H1 (cell line): ENCODE measurements at regions not wholly inside any gene's neighbourhood (a gene's known extent, or its start where the extent isn't known, plus 50 kb on each side); places are given as distances from the start of the nearest gene placed in this dataset.

Experiments used
- CTCF ChIA-PET: fragments of 300-600 bp; sonication (Branson Sonifier 250); formaldehyde crosslinking; loops from one replicate; lab custom pipeline; 2021; ENCODE audit not compliant: partially characterized antibody; lab: Charles Lee
- POLR2A ChIA-PET: fragments of 300-600 bp; sonication (Branson Sonifier 250); formaldehyde crosslinking; loops from one replicate; lab custom pipeline; 2021; ENCODE audit warnings: inconsistent platforms; ENCODE audit not compliant: partially characterized antibody; lab: Charles Lee
- DNase-seq, 2 experiments: peaks; one replicate each; pipeline versions ENCODE4 v3.0.0 to v3.0.0-alpha.2; 2010 to 2022; ENCODE audit warnings: low spot score in 2 of 2, low read depth in 1 of 2, mixed read lengths in 1 of 2
- FAIRE-seq: peaks from 2 replicates; lab custom pipeline; 2011; peaks lifted over from hg19 to GRCh38; lab: Jason Lieb, UNC
- H2AFZ ChIP-seq: 2 replicates; pipeline ENCODE4 v1.8.1; 2012; ENCODE audit warnings: low read length, inconsistent platforms
- H2AK5ac ChIP-seq: 2 replicates; pipeline ENCODE4 v1.6.1; 2013; ENCODE audit warnings: low read depth, low read length
- H2BK120ac ChIP-seq: replicated peaks from 2 replicates; pipeline ENCODE3; 2013; ENCODE audit warnings: low read depth, low read length, inconsistent platforms
- H2BK12ac ChIP-seq: 2 replicates; pipeline ENCODE4 v1.6.1; 2013; ENCODE audit warnings: low read depth, low read length
- H2BK15ac ChIP-seq: 2 replicates; pipeline ENCODE4 v1.6.1; 2013; ENCODE audit warnings: low read length
- H2BK20ac ChIP-seq: 2 replicates; pipeline ENCODE4 v1.6.1; 2013; ENCODE audit warnings: low read length
- H2BK5ac ChIP-seq: 2 replicates; pipeline ENCODE4 v1.6.1; 2013; ENCODE audit warnings: low read depth, low read length
- H3K14ac ChIP-seq: 2 replicates; pipeline ENCODE4 v1.6.1; 2013; ENCODE audit warnings: inconsistent platforms; ENCODE audit not compliant: insufficient read length
- H3K18ac ChIP-seq: 2 replicates; pipeline ENCODE4 v1.6.1; 2013; ENCODE audit warnings: low read length; ENCODE audit errors: extremely low read depth
- H3K23ac ChIP-seq: 2 replicates; pipeline ENCODE4 v1.6.1; 2013; ENCODE audit warnings: inconsistent platforms; ENCODE audit not compliant: insufficient read length
- H3K23me2 ChIP-seq: 2 replicates; pipeline ENCODE4 v1.6.1; 2013; ENCODE audit warnings: low read depth, low read length
- H3K27ac ChIP-seq: 2 replicates; pipeline ENCODE4 v1.6.1; 2011; ENCODE audit warnings: low read depth, low read length, inconsistent platforms
- H3K27me3 ChIP-seq, 4 experiments: replicated peaks in 1 of 4; 1 replicate in 1 of 4; 2 replicates in 3 of 4; pipeline versions ENCODE4 v1.6.1 to v1.8.1; 2011 to 2013; ENCODE audit warnings: low read length in 3 of 4, mild to moderate bottlenecking in 3 of 4, inconsistent platforms in 2 of 4, mixed read lengths in 2 of 4, moderate library complexity in 1 of 4; ENCODE audit not compliant: control insufficient read depth in 3 of 4, insufficient read depth in 3 of 4; ENCODE audit errors: extremely low read depth in 1 of 4
- H3K36me3 ChIP-seq, 4 experiments: 2 replicates each; pipeline versions ENCODE4 v1.6.1 to v1.8.1; 2011 to 2013; ENCODE audit warnings: mild to moderate bottlenecking in 4 of 4, low read length in 3 of 4, moderate library complexity in 2 of 4, control low read depth in 1 of 4, inconsistent platforms in 1 of 4; ENCODE audit not compliant: insufficient read depth in 4 of 4, control insufficient read depth in 2 of 4
- H3K4ac ChIP-seq: replicated peaks from 2 replicates; pipeline ENCODE3; 2013; ENCODE audit warnings: low read length, low read depth, mixed read lengths, inconsistent platforms; ENCODE audit not compliant: insufficient read length
- H3K4me1 ChIP-seq, 4 experiments: replicated peaks in 1 of 4; 1 replicate in 1 of 4; 2 replicates in 3 of 4; pipeline versions ENCODE4 v1.6.1 to v1.8.1; 2011 to 2013; ENCODE audit warnings: low read length in 3 of 4, inconsistent platforms in 2 of 4, mixed read lengths in 1 of 4; ENCODE audit not compliant: insufficient read depth in 4 of 4, control insufficient read depth in 3 of 4
- H3K4me2 ChIP-seq, 2 experiments: 2 replicates each; pipeline versions ENCODE4 v1.6.1 to v1.8.1; 2011 to 2013; ENCODE audit warnings: low read depth in 2 of 2, low read length in 2 of 2, control low read depth in 1 of 2, inconsistent platforms in 1 of 2, mild to moderate bottlenecking in 1 of 2; ENCODE audit not compliant: insufficient read depth in 1 of 2
- H3K4me3 ChIP-seq, 4 experiments: fragments of 200-600, 300-600 bp in 1 of 4; sonication (generic), shearing (Covaris generic), sonication (Bioruptor Twin) in 1 of 4; 2 replicates each; pipeline versions ENCODE4 v1.5.1 to v1.8.1; 2011 to 2016; ENCODE audit warnings: low read length in 4 of 4, low read depth in 3 of 4, control low read depth in 2 of 4, inconsistent platforms in 2 of 4, mild to moderate bottlenecking in 2 of 4, mixed read lengths in 1 of 4, moderate library complexity in 1 of 4; ENCODE audit not compliant: insufficient read depth in 2 of 4; ENCODE audit errors: extremely low read depth in 1 of 4
- H3K56ac ChIP-seq: replicated peaks from 2 replicates; pipeline ENCODE3; 2013; ENCODE audit warnings: low read depth, mild to moderate bottlenecking, mixed read lengths, low read length, inconsistent platforms; ENCODE audit not compliant: insufficient read length
- H3K79me1 ChIP-seq: 2 replicates; pipeline ENCODE4 v1.6.1; 2013; ENCODE audit warnings: low read depth, low read length, control low read depth
- H3K79me2 ChIP-seq, 2 experiments: 2 replicates each; pipeline versions ENCODE4 v1.6.1 to v1.8.1; 2012 to 2013; ENCODE audit warnings: low read length in 2 of 2, mild to moderate bottlenecking in 2 of 2, inconsistent platforms in 1 of 2; ENCODE audit not compliant: insufficient read depth in 2 of 2, control insufficient read depth in 1 of 2
- H3K9ac ChIP-seq, 4 experiments: replicated peaks in 1 of 4; 1 replicate in 1 of 4; 2 replicates in 3 of 4; pipeline versions ENCODE4 v1.6.1 to v1.8.1; 2011 to 2013; ENCODE audit warnings: low read depth in 3 of 4, low read length in 3 of 4, control low read depth in 2 of 4, mild to moderate bottlenecking in 2 of 4, moderate library complexity in 2 of 4, inconsistent platforms in 1 of 4; ENCODE audit errors: extremely low read depth in 1 of 4
- H3K9me3 ChIP-seq, 2 experiments: 2 replicates each; pipeline versions ENCODE4 v1.6.1 to v1.8.1; 2012 to 2013; ENCODE audit warnings: mild to moderate bottlenecking in 2 of 2, moderate library complexity in 2 of 2, control low read depth in 1 of 2, inconsistent platforms in 1 of 2, low read depth in 1 of 2, low read length in 1 of 2, mixed read lengths in 1 of 2; ENCODE audit not compliant: insufficient read depth in 2 of 2
- H4K20me1 ChIP-seq, 2 experiments: replicated peaks in 1 of 2; 2 replicates each; pipeline versions ENCODE3 to v1.8.1; 2011 to 2013; ENCODE audit warnings: inconsistent platforms in 2 of 2, low read length in 2 of 2, mild to moderate bottlenecking in 1 of 2; ENCODE audit not compliant: insufficient read depth in 2 of 2, control insufficient read depth in 1 of 2
- H4K5ac ChIP-seq: 2 replicates; pipeline ENCODE4 v1.6.1; 2013; ENCODE audit warnings: low read length, low read depth, mixed read lengths, inconsistent platforms; ENCODE audit not compliant: insufficient read length
- H4K8ac ChIP-seq: 2 replicates; pipeline ENCODE4 v1.8.0; 2013; ENCODE audit warnings: mild to moderate bottlenecking, moderate library complexity, low read length, inconsistent platforms; ENCODE audit not compliant: insufficient read depth; ENCODE audit errors: extremely low read depth
- H4K91ac ChIP-seq: replicated peaks from 2 replicates; pipeline ENCODE3; 2013; ENCODE audit warnings: low read length, mixed read lengths, inconsistent platforms; ENCODE audit not compliant: insufficient read length
- CREB1 ChIP-seq: IDR thresholded peaks from 2 replicates; pipeline ENCODE4 v1.6.1; 2012; ENCODE audit warnings: inconsistent platforms
- EZH2 ChIP-seq: fragments of 200-600 bp; sonication (generic); IDR thresholded peaks from 2 replicates; pipeline ENCODE4 v1.7.1; 2012; ENCODE audit warnings: low read depth, mild to moderate bottlenecking, moderate library complexity, low read length, inconsistent platforms; ENCODE audit not compliant: severe bottlenecking
- GABPA ChIP-seq: IDR thresholded peaks from 2 replicates; pipeline ENCODE4 v1.6.1; 2011; ENCODE audit warnings: mild to moderate bottlenecking, low read length, moderate library complexity, borderline replicate concordance; ENCODE audit not compliant: insufficient read depth
- NANOG ChIP-seq: IDR thresholded peaks from 2 replicates; pipeline ENCODE4 v1.6.1; 2011; ENCODE audit warnings: low read length, low read depth, mild to moderate bottlenecking, inconsistent platforms; ENCODE audit not compliant: insufficient read depth, poor library complexity, severe bottlenecking
- SIN3A ChIP-seq, 2 experiments: IDR thresholded peaks in 1 of 2; conservative IDR thresholded peaks in 1 of 2; 2 replicates each; pipeline ENCODE4 v1.6.1; 2011 to 2012; ENCODE audit warnings: low read length in 2 of 2, improper control_type of control experiment in 1 of 2, low read depth in 1 of 2, mild to moderate bottlenecking in 1 of 2
- SIX5 ChIP-seq: IDR thresholded peaks from 2 replicates; pipeline ENCODE4 v1.6.1; 2011; ENCODE audit warnings: mild to moderate bottlenecking, low read depth, low read length
- WGBS, 2 experiments: shearing (Covaris generic) in 1 of 2; methylation state at CpG; one replicate each; pipeline versions ENCODE4 v1.1.6 to v1.1.7; 2013 to 2015; ENCODE audit warnings: low lambda C conversion rate in 2 of 2, mixed read lengths in 2 of 2, inconsistent platforms in 1 of 2, low coverage in 1 of 2, missing lambda C conversion rate in 1 of 2; ENCODE audit not compliant: insufficient replicate concordance in 2 of 2, insufficient coverage in 1 of 2, insufficient read length in 1 of 2; ENCODE audit errors: extremely low coverage in 1 of 2, missing lambda C conversion rate in 1 of 2; 5-methylcytosine and 5-hydroxymethylcytosine counted together

GRCh38 chr13:70390064-70390463 lies 281.8 kb upstream of the KLHL1 start:
- FAIRE-seq (no peak), DNase-seq (no peak)
- H3K14ac ChIP-seq: no peak overlapping the region
- no peak overlapping the region for H3K18ac ChIP-seq
- no peaks in the 10 kb centered on the region for H3K23me2 ChIP-seq
- no peak overlapping the region for H4K8ac ChIP-seq
- H3K4me1 ChIP-seq: peaks cover 0 to 11% (median 3%) of the 10 kb centered on the region in 4 experiments; a peak in 2 of 7 replicates
- no peak overlapping the region for H2BK15ac ChIP-seq
- H3K9ac ChIP-seq: no peak overlapping the region
- no peak overlapping the region for H2BK120ac ChIP-seq
- H2BK5ac ChIP-seq: no peak overlapping the region
- no peak overlapping the region for H3K4ac ChIP-seq
- H3K23ac ChIP-seq: no peak overlapping the region
- no peak overlapping the region for H2BK12ac ChIP-seq
- H3K36me3 ChIP-seq: no peaks in the 10 kb centered on the region
- H4K20me1 ChIP-seq: no peaks in the 10 kb centered on the region
- WGBS, 2 experiments: 84% methylated on average over 3 of the region's 3 CpGs; no CpG with 5 or more reads in 1 of the 2 experiments
- H3K56ac ChIP-seq: no peak overlapping the region
- H2BK20ac ChIP-seq: no peak overlapping the region
- CTCF ChIA-PET: no interaction called here
- no peak overlapping the region for H2AK5ac ChIP-seq
- no peak overlapping the region for H3K4me3 ChIP-seq
- TF ChIP-seq SIN3A (conservative IDR thresholded peaks at IDR 0.05 in 1 of 2, IDR thresholded peaks at IDR 0.05 in 1 of 2; ENCODE audit: low read depth in 1 of 2, low read length in 2 of 2): no peak
- no peak for TF ChIP-seq CREB1
- no peak for TF ChIP-seq SIX5
- no peak for TF ChIP-seq NANOG
- no peak for TF ChIP-seq EZH2
- TF ChIP-seq GABPA: no peak
- H4K91ac ChIP-seq: no peak overlapping the region
- H2AFZ ChIP-seq: no peak overlapping the region
- peaks cover 0 to 2% (median 0%) of the 10 kb centered on the region in 4 experiments; a peak in 3 of 7 replicates for H3K27me3 ChIP-seq
- H3K4me2 ChIP-seq: no peak overlapping the region
- POLR2A ChIA-PET: interaction anchor here (0.9 kb wide), 1 partner anchor 18 kb away, joined by 3 read pairs; no protein-coding TSS in a partner anchor
- H3K79me2 ChIP-seq: no peaks in the 10 kb centered on the region
- H3K9me3 ChIP-seq: peaks cover 2 to 3% of the 10 kb centered on the region in 2 experiments; a peak in 1 of 4 replicates
- no peaks in the 10 kb centered on the region for H3K79me1 ChIP-seq
- H4K5ac ChIP-seq: no peak overlapping the region
- H3K27ac ChIP-seq: no peak overlapping the region
